ENCODE measurements at regions not wholly inside any gene's neighbourhood (a gene's known extent, or its start where the extent isn't known, plus 50 kb on each side); places are given as distances from the start of the nearest gene placed in this dataset.

DNA sequence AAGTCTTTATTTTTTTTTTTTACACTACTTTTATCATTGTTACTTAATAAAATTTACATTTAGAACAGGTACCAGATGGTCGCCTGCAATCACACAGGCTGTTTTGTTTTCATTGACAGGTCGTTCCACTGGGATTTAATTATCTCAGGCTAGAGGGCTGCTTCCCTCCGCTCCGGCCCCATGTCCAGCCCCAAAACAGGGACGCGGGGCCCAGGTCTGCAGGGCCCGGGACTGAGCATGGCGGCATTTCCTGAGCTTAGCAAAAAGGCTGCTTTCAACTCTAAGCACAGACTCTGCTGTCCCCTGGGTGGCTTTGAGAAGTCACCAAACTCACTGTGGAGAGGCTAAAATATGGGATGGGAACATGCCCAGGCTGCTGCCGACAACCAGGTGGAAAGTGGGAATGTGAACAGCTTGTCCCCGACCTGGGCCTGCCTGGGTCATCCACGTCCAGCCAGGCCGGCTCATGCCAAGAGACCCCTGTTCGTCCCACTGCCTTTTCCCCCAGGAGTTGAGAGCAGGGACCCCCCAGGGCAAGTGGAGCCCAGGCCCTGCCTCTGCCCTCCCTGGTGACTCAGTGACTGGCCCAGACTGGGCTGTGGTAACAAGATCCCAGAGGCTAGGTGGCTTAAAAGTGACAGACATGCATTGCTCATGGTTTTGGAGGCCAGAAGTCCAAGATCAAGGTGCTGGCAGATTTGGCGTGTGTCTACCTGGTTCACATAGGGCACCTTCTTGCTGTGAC is 150.0 kb downstream of the SHANK2 start:
- TF ChIP-seq POLR2A (IDR thresholded peaks at IDR 0.05; ENCODE audit: low read depth, low read length) (no peak), POLR2AphosphoS5 (IDR thresholded peaks at IDR 0.05; ENCODE audit: low read depth, low read length) (no peak), TAF1 (IDR thresholded peaks at IDR 0.05; ENCODE audit: low read depth, low read length) (no peak)

Data from GM12891 (cell line).